K562 (cell line): ENCODE measurements at regions not wholly inside any gene's neighbourhood (a gene's known extent, or its start where the extent isn't known, plus 50 kb on each side); places are given as distances from the start of the nearest gene placed in this dataset.
A peak's percentile ranks its signal among the peaks of the same experiment; 100 is the strongest.
"Not testable (repeated sequence)": the region's sequence is repeated elsewhere in the genome, so short reads cannot be mapped to it uniquely, and the experiment has no call there.

Experiments used
- ADNP ChIP-seq: fragments of 200-800 bp; sonication (Bioruptor generic); IDR thresholded peaks from 2 replicates; pipeline ENCODE4 v1.6.1; 2016; ENCODE audit warnings: missing genetic modification characterization, missing compliant biosample characterization
- EGR1 ChIP-seq: fragments of 450-650 bp; conservative IDR thresholded peaks from 2 replicates; pipeline ENCODE4 v1.6.1; 2017; ENCODE audit warnings: mild to moderate bottlenecking
- ESRRA ChIP-seq: fragments of 450-650 bp; IDR thresholded peaks from 2 replicates; pipeline ENCODE4 v1.6.1; 2014; ENCODE audit warnings: low read depth, mild to moderate bottlenecking, moderate library complexity, borderline replicate concordance
- FOXA3 ChIP-seq, 2 experiments: fragments of 450-650 bp in 1 of 2; sonication (generic) in 1 of 2; formaldehyde crosslinking; IDR thresholded peaks in 1 of 2; conservative IDR thresholded peaks in 1 of 2; 2 replicates each; pipeline versions ENCODE4 v1.4.0 to v1.8.0; 2020 to 2022; ENCODE audit warnings: mild to moderate bottlenecking in 2 of 2, missing genetic modification reagents in 1 of 2
- FOXJ2 ChIP-seq: fragments of 200-800 bp; sonication (Bioruptor generic); IDR thresholded peaks from 2 replicates; pipeline ENCODE4 v1.6.1; 2016; ENCODE audit warnings: missing genetic modification characterization, missing compliant biosample characterization
- GATAD2A ChIP-seq: fragments of 450-650 bp; IDR thresholded peaks from 2 replicates; pipeline ENCODE4 v1.6.1; 2017
- GATAD2B ChIP-seq: fragments of 450-650 bp; IDR thresholded peaks from 2 replicates; pipeline ENCODE4 v1.6.1; 2017; ENCODE audit warnings: mild to moderate bottlenecking, borderline replicate concordance
- HDGF ChIP-seq: fragments of 450-650 bp; IDR thresholded peaks from 2 replicates; pipeline ENCODE4 v1.6.1; 2016
- LARP7 ChIP-seq: fragments of 450-650 bp; IDR thresholded peaks from 2 replicates; pipeline ENCODE4 v1.6.1; 2016
- MAFK ChIP-seq: IDR thresholded peaks from 2 replicates; pipeline ENCODE4 v1.6.1; 2011; ENCODE audit warnings: low read length, improper control_type of control experiment
- MEIS2 ChIP-seq: fragments of 450-650 bp; IDR thresholded peaks from 2 replicates; pipeline ENCODE4 v1.6.1; 2014; ENCODE audit warnings: mild to moderate bottlenecking; ENCODE audit not compliant: partially characterized antibody
- NCOA2 ChIP-seq, 2 experiments: fragments of 450-650 bp; IDR thresholded peaks; 2 replicates each; pipeline ENCODE4 v1.6.1; 2018; ENCODE audit warnings: mild to moderate bottlenecking in 2 of 2, moderate library complexity in 1 of 2; ENCODE audit not compliant: partially characterized antibody in 2 of 2
- NR2C1 ChIP-seq, 2 experiments: fragments of 450-650 bp; IDR thresholded peaks; 2 replicates each; pipeline ENCODE4 v1.6.1; 2017; ENCODE audit warnings: mild to moderate bottlenecking in 2 of 2, antibody characterized with exemption in 1 of 2, inconsistent platforms in 1 of 2, missing compliant biosample characterization in 1 of 2, missing genetic modification characterization in 1 of 2
- NRF1 ChIP-seq, 2 experiments: fragments of 450-650 bp; IDR thresholded peaks in 1 of 2; conservative IDR thresholded peaks in 1 of 2; 2 replicates each; pipeline ENCODE4 v1.6.1; 2014; ENCODE audit warnings: mild to moderate bottlenecking in 2 of 2
- RB1 ChIP-seq: fragments of 450-650 bp; IDR thresholded peaks from 2 replicates; pipeline ENCODE4 v1.6.1; 2017; ENCODE audit warnings: low read depth, mild to moderate bottlenecking
- SMARCA4 ChIP-seq: fragments of 450-650 bp; IDR thresholded peaks from 2 replicates; pipeline ENCODE4 v1.6.1; 2016
- TEAD4 ChIP-seq, 2 experiments: sonication (generic) in 1 of 2; formaldehyde crosslinking in 1 of 2; IDR thresholded peaks; 2 replicates each; pipeline versions ENCODE4 v1.6.1 to v1.8.0; 2012 to 2022; ENCODE audit warnings: borderline replicate concordance in 1 of 2, inconsistent platforms in 1 of 2, low read length in 1 of 2, mild to moderate bottlenecking in 1 of 2, missing genetic modification reagents in 1 of 2
- TRIM24 ChIP-seq, 2 experiments: fragments of 450-650 bp; IDR thresholded peaks; 2 replicates each; pipeline ENCODE4 v1.6.1; 2016
- TF ChIP-seq, protein P1 (sequence below), 2 experiments: fragments of 450-650 bp; IDR thresholded peaks; 2 replicates each; pipeline ENCODE4 v1.6.1; 2016; ENCODE audit warnings: mild to moderate bottlenecking in 2 of 2, borderline replicate concordance in 1 of 2, low read depth in 1 of 2, moderate library complexity in 1 of 2
- TF ChIP-seq, protein P2 (sequence below): fragments of 450-650 bp; IDR thresholded peaks from 2 replicates; pipeline ENCODE4 v1.6.1; 2016; ENCODE audit warnings: low read depth, mild to moderate bottlenecking, moderate library complexity

DNA sequence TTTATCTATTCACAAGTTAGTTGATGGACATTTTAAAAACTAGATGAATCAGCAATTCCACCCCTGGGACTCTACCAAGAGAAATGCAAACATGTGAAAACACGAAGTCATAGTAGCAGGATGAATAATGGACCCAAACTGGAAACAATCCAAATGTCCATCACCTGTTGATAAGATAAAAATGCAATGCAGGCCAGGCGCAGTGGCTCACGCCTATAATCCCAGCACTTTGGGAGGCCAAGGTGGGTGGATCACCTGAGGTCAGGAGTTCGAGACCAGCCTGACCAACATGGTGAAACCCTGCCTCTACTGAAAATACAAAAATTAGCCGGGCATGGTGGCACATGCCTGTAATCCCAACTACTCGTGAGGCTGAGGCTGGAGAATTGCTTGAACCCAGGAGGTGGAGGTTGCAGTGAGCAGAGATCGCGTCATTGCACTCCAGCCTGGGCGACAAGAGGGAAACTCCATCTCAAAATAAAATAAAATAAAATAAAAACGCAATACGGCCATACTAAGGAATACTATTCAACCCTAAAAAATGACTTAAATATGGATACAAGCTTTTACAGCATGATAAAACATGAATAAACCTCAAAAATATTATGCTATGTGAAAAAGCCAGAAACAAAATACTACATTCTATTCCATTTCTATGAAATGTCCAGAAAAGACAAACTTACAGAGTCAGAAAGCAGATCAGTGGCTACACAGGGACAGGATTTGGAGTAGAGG is 61.6 kb upstream of the BACH2 start (continued):
- peak in 1 of 2 experiments; percentile 54 for TF ChIP-seq NCOA2 (IDR thresholded peaks at IDR 0.05; ENCODE audit: partially characterized antibody in 2 of 2)
- TF ChIP-seq SMARCA4, result peak; percentile 91
- TF ChIP-seq NRF1 (conservative IDR thresholded peaks at IDR 0.05 in 1 of 2, IDR thresholded peaks at IDR 0.05 in 1 of 2), result peak; percentile 34 to 50; a peak in 3 of 4 replicates
- TF ChIP-seq MAFK, result peak; percentile 98
- TF ChIP-seq TRIM24 (IDR thresholded peaks at IDR 0.05), result peak; percentile 63 to 81; a peak in 2 of 4 replicates
- TF ChIP-seq RB1, result peak; percentile 30; the same call in 1 of the 2 replicates
- 0 out of 2 replicates have a peak, but pooled peaks have one; percentile 25 for TF ChIP-seq LARP7
- TF ChIP-seq, protein P1, sequence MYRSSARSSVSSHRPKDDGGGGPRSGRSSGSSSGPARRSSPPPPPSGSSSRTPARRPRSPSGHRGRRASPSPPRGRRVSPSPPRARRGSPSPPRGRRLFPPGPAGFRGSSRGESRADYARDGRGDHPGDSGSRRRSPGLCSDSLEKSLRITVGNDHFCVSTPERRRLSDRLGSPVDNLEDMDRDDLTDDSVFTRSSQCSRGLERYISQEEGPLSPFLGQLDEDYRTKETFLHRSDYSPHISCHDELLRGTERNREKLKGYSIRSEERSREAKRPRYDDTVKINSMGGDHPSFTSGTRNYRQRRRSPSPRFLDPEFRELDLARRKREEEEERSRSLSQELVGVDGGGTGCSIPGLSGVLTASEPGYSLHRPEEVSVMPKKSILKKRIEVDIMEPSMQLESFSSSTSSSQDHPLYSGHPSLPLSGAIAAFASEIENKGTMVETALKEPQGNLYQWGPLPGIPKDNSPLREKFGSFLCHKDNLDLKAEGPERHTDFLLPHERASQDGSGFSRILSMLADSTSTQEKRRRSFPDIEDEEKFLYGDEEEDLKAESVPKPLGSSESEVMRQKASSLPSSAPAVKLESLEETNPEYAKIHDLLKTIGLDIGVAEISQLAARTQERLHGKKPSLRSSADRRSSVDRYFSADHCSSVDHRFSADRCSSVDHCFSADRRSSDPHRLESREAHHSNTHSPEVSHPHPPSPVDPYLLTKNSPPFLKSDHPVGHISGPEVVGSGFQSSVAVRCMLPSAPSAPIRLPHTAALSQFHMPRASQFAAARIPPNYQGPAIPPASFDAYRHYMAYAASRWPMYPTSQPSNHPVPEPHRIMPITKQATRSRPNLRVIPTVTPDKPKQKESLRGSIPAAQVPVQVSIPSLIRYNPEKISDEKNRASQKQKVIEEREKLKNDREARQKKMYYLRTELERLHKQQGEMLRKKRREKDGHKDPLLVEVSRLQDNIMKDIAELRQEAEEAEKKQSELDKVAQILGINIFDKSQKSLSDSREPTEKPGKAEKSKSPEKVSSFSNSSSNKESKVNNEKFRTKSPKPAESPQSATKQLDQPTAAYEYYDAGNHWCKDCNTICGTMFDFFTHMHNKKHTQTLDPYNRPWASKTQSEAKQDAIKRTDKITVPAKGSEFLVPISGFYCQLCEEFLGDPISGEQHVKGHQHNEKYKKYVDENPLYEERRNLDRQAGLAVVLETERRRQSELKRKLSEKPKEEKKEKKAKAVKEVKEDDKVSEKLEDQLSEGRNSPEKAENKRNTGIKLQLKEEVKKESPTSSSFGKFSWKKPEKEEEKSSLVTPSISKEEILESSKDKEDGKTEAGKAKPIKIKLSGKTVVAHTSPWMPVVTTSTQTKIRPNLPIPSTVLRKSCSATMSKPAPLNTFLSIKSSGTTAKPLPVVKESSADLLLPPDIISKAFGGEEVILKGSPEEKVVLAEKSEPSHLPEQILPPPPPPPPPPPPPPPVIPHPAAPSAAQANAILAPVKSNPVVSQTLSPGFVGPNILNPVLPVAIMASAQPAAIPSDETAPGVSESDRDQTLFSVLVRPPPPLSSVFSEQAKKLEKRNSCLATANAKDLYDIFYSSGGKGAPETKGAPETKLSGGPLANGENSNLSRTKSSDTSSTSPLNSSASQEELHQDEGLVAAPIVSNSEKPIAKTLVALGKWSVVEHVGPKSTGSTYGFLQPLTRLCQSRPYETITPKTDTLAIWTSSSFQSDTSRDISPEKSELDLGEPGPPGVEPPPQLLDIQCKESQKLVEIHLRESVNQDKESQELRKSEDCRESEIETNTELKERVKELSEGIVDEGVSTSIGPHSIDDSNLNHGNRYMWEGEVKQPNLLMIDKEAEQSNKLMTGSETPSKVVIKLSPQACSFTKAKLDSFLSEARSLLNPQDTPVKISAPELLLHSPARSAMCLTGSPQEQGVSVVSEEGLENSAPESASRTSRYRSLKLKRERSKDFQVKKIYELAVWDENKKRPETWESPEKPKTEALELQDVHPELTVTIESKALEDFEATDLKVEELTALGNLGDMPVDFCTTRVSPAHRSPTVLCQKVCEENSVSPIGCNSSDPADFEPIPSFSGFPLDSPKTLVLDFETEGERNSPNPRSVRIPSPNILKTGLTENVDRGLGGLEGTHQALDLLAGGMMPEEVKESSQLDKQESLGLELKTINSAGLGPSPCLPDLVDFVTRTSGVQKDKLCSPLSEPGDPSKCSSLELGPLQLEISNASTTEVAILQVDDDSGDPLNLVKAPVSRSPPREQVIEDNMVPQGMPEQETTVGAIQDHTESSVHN (IDR thresholded peaks at IDR 0.05; ENCODE audit: borderline replicate concordance in 1 of 2, low read depth in 1 of 2), result peak in 1 of 2 experiments; percentile 91; a peak in 2 of 4 replicates
- peak; percentile 98 for TF ChIP-seq MEIS2
- peak; percentile 64; the same call in 1 of the 2 replicates for TF ChIP-seq GATAD2A
- TF ChIP-seq FOXA3 (CRISPR knock-in tag; conservative IDR thresholded peaks at IDR 0.05 in 1 of 2, IDR thresholded peaks at IDR 0.05 in 1 of 2), result peak; percentile 18 to 72; a peak in 1 of 4 replicates
- peak; percentile 63 for TF ChIP-seq TEAD4 (IDR thresholded peaks at IDR 0.05; ENCODE audit: low read length)
- TF ChIP-seq TEAD4 (CRISPR knock-in tag; IDR thresholded peaks at IDR 0.05; ENCODE audit: borderline replicate concordance); NR2C1 (tag; IDR thresholded peaks at IDR 0.05): not testable (repeated sequence)
- peak; percentile 61; the same call in 1 of the 2 replicates for TF ChIP-seq ESRRA
- 0 out of 2 replicates have a peak, but pooled peaks have one; percentile 27 for TF ChIP-seq HDGF
- peak; percentile 59 for TF ChIP-seq GATAD2B
- TF ChIP-seq, protein P2, sequence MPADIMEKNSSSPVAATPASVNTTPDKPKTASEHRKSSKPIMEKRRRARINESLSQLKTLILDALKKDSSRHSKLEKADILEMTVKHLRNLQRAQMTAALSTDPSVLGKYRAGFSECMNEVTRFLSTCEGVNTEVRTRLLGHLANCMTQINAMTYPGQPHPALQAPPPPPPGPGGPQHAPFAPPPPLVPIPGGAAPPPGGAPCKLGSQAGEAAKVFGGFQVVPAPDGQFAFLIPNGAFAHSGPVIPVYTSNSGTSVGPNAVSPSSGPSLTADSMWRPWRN, result peak; percentile 84
- peak; percentile 28; the same call in 1 of the 2 replicates for TF ChIP-seq NR2C1 (IDR thresholded peaks at IDR 0.05)
- TF ChIP-seq ADNP (tag), result peak; percentile 99
- TF ChIP-seq FOXJ2 (tag), result peak; percentile 84
- TF ChIP-seq EGR1, result peak; percentile 84
